ENCODE measurements at regions not wholly inside any gene's neighbourhood (a gene's known extent, or its start where the extent isn't known, plus 50 kb on each side); places are given as distances from the start of the nearest gene placed in this dataset.

DNA sequence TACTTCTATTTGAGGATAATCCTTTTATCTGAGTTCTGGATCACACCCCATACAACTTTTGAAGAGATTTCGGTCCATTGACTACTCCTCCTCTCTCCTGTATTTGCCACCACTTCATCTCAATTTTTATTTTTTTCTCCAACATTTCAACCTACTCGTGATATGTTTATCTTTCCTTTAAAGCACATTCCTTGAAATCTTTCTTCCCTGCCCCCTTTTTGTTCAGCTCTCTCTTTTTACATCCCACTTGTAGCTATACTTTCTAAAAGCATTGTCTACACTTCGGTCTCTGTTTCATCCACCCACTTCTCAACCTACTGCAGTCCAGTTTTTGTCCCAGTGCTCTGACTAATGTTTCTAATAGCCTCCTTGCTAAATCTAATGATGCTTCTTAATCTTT is 299.4 kb downstream of the PSAT1 start:
- no peak for TF ChIP-seq CTCF (IDR thresholded peaks at IDR 0.05 in 4 of 5, conservative IDR thresholded peaks at IDR 0.05 in 1 of 5)
- TF ChIP-seq POLR2A (IDR thresholded peaks at IDR 0.05) = no peak

Measured in gastrocnemius medialis (tissue), 4 donors.